ES-I3 (cell line): ENCODE measurements at regions not wholly inside any gene's neighbourhood (a gene's known extent, or its start where the extent isn't known, plus 50 kb on each side); places are given as distances from the start of the nearest gene placed in this dataset.
"Not testable (repeated sequence)": the region's sequence is repeated elsewhere in the genome, so short reads cannot be mapped to it uniquely, and the experiment has no call there.

Experiments
- H3K36me3 ChIP-seq: 2 replicates; pipeline ENCODE4 v1.6.1; 2013; ENCODE audit warnings: mild to moderate bottlenecking, low read length, control low read depth, moderate library complexity; ENCODE audit not compliant: insufficient read depth
- H3K4me1 ChIP-seq: 2 replicates; pipeline ENCODE4 v1.6.1; 2013; ENCODE audit warnings: mild to moderate bottlenecking, control low read depth, low read length; ENCODE audit not compliant: insufficient read depth
- H3K9ac ChIP-seq: 2 replicates; pipeline ENCODE4 v1.6.1; 2013; ENCODE audit warnings: low read depth, mild to moderate bottlenecking, low read length, moderate library complexity
- H3K9me3 ChIP-seq: 2 replicates; pipeline ENCODE4 v1.6.1; 2013; ENCODE audit warnings: mild to moderate bottlenecking, low read length, moderate library complexity; ENCODE audit not compliant: control insufficient read depth, insufficient read depth

DNA sequence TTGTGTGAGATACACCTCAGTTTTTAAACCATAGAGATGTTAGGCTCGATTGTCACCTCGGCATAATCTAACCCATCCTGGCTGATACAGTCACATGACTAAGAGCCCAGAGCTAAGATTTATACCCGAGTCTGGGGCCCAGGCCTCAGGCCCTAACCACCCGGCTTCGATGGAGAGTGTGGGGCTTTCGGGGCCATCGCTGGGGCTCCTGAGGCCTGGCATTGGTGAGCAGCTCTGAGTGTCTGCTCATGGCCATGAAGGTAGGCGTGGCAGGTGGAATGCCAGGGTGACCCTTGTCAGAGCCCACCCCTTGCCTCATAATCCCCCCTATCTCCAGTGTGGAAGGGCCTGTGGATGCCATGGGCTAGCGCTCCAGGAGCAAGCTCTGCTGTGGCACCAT is 164.3 kb downstream of the BMP7 start:
- Histone ChIP-seq H3K9ac (no peak overlapping the region), H3K36me3 (no peaks in the 10 kb centered on the region), H3K4me1 (no peaks in the 10 kb centered on the region), H3K9me3 (no peaks in the 10 kb centered on the region; the same call in 1 of the 2 replicates)

DNA sequence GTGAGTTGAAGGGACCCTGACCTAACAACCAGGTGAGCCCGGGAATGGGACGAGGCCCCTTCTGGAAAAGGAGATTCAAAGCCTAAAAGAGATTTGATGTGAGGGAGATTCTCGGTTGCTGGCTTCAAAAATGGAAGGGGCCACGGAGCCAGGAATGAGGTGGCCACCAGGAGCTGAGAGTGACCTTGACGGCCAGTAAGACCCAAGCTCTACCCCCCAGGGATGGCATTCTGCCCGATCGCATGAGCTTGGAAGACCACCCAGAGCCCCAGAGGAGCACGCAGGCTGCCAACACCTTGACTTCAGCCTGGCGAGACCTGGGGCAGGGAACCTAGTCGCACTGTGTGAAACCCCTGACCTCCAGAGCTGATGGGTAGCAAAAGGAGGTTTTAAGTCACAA is 163.9 kb downstream of the BMP7 start:
- Histone ChIP-seq H3K9me3 (no peaks in the 10 kb centered on the region; the same call in 1 of the 2 replicates), H3K36me3 (no peaks in the 10 kb centered on the region), H3K9ac (no peak overlapping the region), H3K4me1 (no peaks in the 10 kb centered on the region)

DNA sequence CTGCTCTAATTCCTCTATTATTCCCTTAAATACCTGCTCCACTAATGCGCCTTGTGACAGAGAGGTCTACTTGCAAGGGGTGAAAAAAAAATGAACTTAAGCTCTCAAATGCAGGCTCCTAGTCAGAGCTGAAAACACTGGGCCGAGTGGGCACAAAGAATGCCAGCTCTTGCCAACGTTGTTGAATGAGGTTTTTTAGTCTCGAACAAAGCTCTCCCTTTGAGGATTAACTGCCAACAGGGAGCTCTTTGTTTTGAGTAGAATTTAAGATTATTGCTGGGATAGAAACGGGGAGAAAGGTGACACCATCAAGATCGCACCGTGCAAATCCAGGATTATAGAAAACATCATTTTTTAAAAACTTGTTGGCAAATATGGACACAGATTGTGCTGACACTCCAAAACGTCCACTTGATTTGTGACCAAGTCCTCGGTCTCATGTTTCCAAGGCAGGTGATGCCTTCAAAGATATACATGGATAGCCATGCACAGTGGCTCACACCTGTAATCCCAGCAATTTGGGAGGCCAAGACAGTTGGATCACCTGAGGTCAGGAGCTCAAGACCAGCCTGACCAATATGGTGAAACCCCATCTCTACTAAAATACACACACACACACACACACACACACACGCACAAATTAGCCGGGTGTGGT is 163.2 kb downstream of the BMP7 start:
- Histone ChIP-seq H3K9me3 (no peaks in the 10 kb centered on the region; the same call in 1 of the 2 replicates), H3K4me1 (no peaks in the 10 kb centered on the region), H3K9ac (no peak overlapping the region), H3K36me3 (no peaks in the 10 kb centered on the region)

DNA sequence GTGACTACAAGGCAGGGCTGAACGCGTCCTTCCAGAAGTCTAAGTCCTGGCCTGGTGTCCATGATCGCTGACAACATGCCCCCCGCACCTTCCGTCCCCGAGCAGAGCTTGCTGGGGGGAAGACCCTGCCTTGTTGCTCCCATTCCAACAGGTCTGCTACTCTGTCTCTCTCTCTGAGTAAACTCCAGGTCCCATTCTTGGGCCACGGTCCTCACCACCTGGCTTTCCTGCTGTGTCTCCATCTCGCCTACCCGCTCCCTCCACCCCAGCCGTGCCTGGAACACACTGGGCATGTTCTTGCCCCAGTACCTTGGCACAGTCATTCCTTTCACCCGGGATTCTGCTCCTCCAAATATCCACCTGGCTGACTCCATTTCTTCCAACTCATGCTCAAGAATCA is 162.3 kb downstream of the BMP7 start:
- Histone ChIP-seq H3K36me3 (no peaks in the 10 kb centered on the region), H3K4me1 (no peaks in the 10 kb centered on the region), H3K9me3 (no peaks in the 10 kb centered on the region; the same call in 1 of the 2 replicates), H3K9ac (no peak overlapping the region)

DNA sequence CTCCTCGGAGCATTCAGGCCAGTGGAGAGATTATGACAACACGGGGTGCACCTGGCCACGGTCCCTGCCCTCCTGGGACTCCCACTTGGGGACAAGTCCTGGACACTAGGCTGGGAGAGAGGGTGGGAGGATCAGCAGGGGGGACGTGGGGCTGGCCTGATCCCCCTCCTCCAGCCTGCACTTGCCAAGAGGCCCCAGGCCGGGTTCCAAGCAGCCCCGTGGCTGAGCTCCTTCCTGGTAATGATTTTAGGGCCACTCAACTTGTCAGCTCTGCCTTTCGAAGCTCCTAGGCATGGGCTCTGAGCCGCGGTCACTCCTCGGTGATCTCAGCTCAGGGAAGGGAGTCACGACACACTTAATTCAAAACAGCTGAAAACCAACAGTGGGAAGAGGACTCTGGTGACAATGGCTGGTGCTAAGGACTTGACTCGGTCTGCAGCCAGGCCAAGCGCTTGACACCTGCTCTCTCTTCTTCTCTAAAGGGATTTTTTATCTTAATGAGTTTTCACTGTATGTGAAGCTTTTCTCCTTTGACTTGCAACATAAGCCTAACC is 161.7 kb downstream of the BMP7 start:
- H3K4me1 ChIP-seq = no peaks in the 10 kb centered on the region
- H3K9ac ChIP-seq = no peak overlapping the region
- H3K36me3 ChIP-seq = no peaks in the 10 kb centered on the region
- H3K9me3 ChIP-seq = no peaks in the 10 kb centered on the region

GRCh38 chr20:57106030-57106682 is 160.3 kb downstream of the BMP7 start:
- H3K4me1 ChIP-seq = no peaks in the 10 kb centered on the region
- H3K36me3 ChIP-seq = no peaks in the 10 kb centered on the region
- no peaks in the 10 kb centered on the region for H3K9me3 ChIP-seq
- no peak overlapping the region for H3K9ac ChIP-seq

GRCh38 chr20:57106692-57107091 is 159.7 kb downstream of the BMP7 start:
- no peaks in the 10 kb centered on the region for H3K4me1 ChIP-seq
- no peaks in the 10 kb centered on the region for H3K36me3 ChIP-seq
- H3K9me3 ChIP-seq = no peaks in the 10 kb centered on the region
- no peak overlapping the region for H3K9ac ChIP-seq

GRCh38 chr20:57107208-57107607 is 159.2 kb downstream of the BMP7 start:
- Histone ChIP-seq H3K9ac (no peak overlapping the region), H3K36me3 (no peaks in the 10 kb centered on the region), H3K9me3 (no peaks in the 10 kb centered on the region), H3K4me1 (no peaks in the 10 kb centered on the region)

GRCh38 chr20:57108218-57108617 is 158.2 kb downstream of the BMP7 start:
- Histone ChIP-seq H3K9me3 (no peaks in the 10 kb centered on the region), H3K4me1 (no peaks in the 10 kb centered on the region), H3K9ac (no peak overlapping the region), H3K36me3 (no peaks in the 10 kb centered on the region)

- Histone ChIP-seq H3K4me1 (no peaks in the 10 kb centered on the region), H3K9ac (no peak overlapping the region), H3K9me3 (no peaks in the 10 kb centered on the region), H3K36me3 (no peaks in the 10 kb centered on the region)
Observed at GRCh38 chr20:57108742-57109570, 157.5 kb downstream of the BMP7 start.

- H3K9ac ChIP-seq = no peak overlapping the region
- H3K36me3 ChIP-seq = no peaks in the 10 kb centered on the region
- no peaks in the 10 kb centered on the region for H3K9me3 ChIP-seq
- no peaks in the 10 kb centered on the region for H3K4me1 ChIP-seq
Observed at GRCh38 chr20:57109571-57109953, 156.9 kb downstream of the BMP7 start.

DNA sequence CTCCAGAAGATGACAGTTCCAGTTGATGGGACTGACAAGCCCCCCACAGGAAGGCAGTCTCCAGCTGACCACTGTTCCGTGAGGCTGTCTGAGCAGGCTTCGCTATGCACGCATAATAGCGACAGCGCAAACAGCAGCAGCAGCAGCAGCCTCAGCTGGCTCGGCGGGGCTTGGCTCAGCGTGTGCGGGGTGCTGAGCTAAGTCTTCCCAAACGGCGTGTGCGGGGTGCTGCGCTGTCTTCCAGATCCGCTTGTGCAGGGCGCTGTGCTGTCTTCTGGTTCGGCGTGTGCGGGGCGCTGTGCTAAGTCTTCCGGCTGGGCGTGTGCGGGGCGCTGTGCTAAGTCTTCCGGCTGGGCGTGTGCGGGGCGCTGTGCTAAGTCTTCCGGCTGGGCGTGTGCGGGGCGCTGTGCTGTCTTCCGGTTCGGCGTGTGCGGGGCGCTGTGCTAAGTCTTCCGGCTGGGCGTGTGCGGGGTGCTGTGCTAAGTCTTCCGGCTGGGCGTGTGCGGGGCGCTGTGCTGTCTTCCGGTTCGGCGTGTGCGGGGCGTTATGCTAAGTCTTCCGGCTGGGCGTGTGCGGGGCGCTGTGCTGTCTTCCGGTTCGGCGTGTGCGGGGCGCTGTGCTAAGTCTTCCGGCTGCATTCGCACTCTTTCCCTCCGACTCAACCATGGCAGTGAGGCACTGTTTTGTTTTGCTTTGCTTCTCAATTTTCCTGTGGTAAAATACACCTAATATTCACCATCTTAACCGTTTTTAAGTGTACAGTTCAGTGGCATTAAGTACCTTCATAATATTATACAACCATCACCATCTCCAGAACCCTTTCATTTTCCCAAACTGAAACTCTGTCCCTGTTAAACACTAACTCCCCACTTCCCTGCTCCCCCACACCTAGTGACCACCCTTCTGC is 156.1 kb downstream of the BMP7 start:
- H3K36me3 ChIP-seq, H3K9ac ChIP-seq, H3K4me1 ChIP-seq, H3K9me3 ChIP-seq: not testable (repeated sequence)

GRCh38 chr20:57111028-57111373 is 155.4 kb downstream of the BMP7 start:
- H3K9ac ChIP-seq = no peak overlapping the region
- no peaks in the 10 kb centered on the region for H3K9me3 ChIP-seq
- no peaks in the 10 kb centered on the region for H3K4me1 ChIP-seq
- H3K36me3 ChIP-seq = no peaks in the 10 kb centered on the region

DNA sequence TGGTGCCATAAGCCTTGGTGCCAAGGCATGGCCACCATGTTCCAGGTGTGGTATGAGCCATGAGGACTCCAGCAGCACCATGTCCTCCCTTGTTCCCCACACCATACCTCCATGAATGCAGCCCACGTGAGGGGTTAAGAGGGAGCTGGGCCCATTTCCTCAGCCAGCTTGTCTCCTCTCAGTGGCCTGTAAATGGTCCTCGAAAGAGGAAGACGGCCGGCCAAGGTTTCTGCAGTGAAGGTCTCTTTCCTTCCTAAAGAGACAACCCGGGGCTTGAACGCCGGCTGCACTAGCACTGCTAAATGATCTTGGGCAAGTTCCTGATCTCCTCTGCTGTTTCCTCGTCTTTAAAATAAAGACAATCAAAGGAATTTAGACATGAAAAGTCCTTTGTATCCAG is 154.0 kb downstream of the BMP7 start:
- Histone ChIP-seq H3K4me1 (no peaks in the 10 kb centered on the region; the same call in 1 of the 2 replicates), H3K9ac (no peak overlapping the region), H3K36me3 (no peaks in the 10 kb centered on the region), H3K9me3 (no peaks in the 10 kb centered on the region)
